GM23338 (cell line): ENCODE measurements at regions not wholly inside any gene's neighbourhood (a gene's known extent, or its start where the extent isn't known, plus 50 kb on each side); places are given as distances from the start of the nearest gene placed in this dataset.

Source experiments
- EZH2 ChIP-seq: fragments of 200-600 bp; sonication (generic); IDR thresholded peaks from one replicate; pipeline ENCODE4 v1.8.0; 2017; ENCODE audit warnings: antibody characterized with exemption, mild to moderate bottlenecking, low read depth; ENCODE audit not compliant: unreplicated experiment
- EZH2phosphoT487 ChIP-seq: fragments of 200-600 bp; sonication (generic); IDR thresholded peaks from one replicate; pipeline ENCODE4 v1.8.1; 2018; ENCODE audit warnings: antibody characterized with exemption; ENCODE audit not compliant: unreplicated experiment
- JUNB ChIP-seq: IDR thresholded peaks from one replicate; pipeline ENCODE4 v1.6.1; 2016; ENCODE audit warnings: antibody characterized with exemption; ENCODE audit not compliant: unreplicated experiment
- NANOG ChIP-seq: IDR thresholded peaks from 2 replicates; pipeline ENCODE4 v1.6.1; 2016; ENCODE audit warnings: antibody characterized with exemption, borderline replicate concordance
- POLR2AphosphoS5 ChIP-seq: IDR thresholded peaks from 2 replicates; pipeline ENCODE4 v1.6.1; 2016; ENCODE audit warnings: antibody characterized with exemption, low read depth
- TF ChIP-seq, protein P1 (sequence below), 2 experiments: fragments of 200-600 bp in 1 of 2; sonication (generic) in 1 of 2; conservative IDR thresholded peaks; 2 replicates each; pipeline versions ENCODE4 v1.5.1 to v1.6.1; 2016 to 2017; ENCODE audit warnings: antibody characterized with exemption in 2 of 2, low read depth in 2 of 2, mild to moderate bottlenecking in 2 of 2, moderate library complexity in 1 of 2

DNA sequence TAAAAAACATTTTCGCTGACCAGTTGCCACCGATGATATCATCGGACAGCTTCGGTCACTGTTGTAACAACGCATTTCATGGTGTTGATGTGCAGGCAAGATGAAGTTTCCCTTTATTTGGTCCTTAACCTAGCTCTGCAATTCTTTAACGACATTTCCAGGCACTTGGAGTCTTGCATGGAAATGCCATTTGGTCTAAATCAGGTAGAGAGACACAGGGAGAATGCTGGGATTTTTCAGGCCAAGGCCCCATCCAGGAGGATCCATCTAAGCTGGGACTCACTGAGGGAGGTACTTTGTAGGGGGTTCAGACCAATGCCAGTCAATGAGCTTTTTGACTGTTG, 121.5 kb upstream of the RCN1 start:
- TF ChIP-seq, protein P1, sequence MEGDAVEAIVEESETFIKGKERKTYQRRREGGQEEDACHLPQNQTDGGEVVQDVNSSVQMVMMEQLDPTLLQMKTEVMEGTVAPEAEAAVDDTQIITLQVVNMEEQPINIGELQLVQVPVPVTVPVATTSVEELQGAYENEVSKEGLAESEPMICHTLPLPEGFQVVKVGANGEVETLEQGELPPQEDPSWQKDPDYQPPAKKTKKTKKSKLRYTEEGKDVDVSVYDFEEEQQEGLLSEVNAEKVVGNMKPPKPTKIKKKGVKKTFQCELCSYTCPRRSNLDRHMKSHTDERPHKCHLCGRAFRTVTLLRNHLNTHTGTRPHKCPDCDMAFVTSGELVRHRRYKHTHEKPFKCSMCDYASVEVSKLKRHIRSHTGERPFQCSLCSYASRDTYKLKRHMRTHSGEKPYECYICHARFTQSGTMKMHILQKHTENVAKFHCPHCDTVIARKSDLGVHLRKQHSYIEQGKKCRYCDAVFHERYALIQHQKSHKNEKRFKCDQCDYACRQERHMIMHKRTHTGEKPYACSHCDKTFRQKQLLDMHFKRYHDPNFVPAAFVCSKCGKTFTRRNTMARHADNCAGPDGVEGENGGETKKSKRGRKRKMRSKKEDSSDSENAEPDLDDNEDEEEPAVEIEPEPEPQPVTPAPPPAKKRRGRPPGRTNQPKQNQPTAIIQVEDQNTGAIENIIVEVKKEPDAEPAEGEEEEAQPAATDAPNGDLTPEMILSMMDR (conservative IDR thresholded peaks at IDR 0.05; ENCODE audit: low read depth in 2 of 2): no peak
- TF ChIP-seq EZH2: no peak
- no peak for TF ChIP-seq EZH2phosphoT487
- TF ChIP-seq POLR2AphosphoS5: no peak
- TF ChIP-seq JUNB: no peak
- no peak for TF ChIP-seq NANOG
